Activated naive CD8-positive, alpha-beta T cell (primary cell): ENCODE measurements at regions not wholly inside any gene's neighbourhood (a gene's known extent, or its start where the extent isn't known, plus 50 kb on each side); places are given as distances from the start of the nearest gene placed in this dataset.

Source experiments
- H3K27ac Mint-ChIP-seq: one replicate; pipeline ENCODE4 v1.8.0; 2021; ENCODE audit warnings: mixed read lengths
- H3K27me3 Mint-ChIP-seq: one replicate; pipeline ENCODE4 v1.8.0; 2021; ENCODE audit warnings: mixed read lengths
- H3K36me3 Mint-ChIP-seq: one replicate; pipeline ENCODE4 v1.8.0; 2021; ENCODE audit warnings: mixed read lengths
- H3K4me1 Mint-ChIP-seq: one replicate; pipeline ENCODE4 v1.8.0; 2021; ENCODE audit warnings: low read depth, mixed read lengths
- H3K4me3 Mint-ChIP-seq: one replicate; pipeline ENCODE4 v1.8.0; 2021; ENCODE audit warnings: mild to moderate bottlenecking, mixed read lengths
- H3K9me3 Mint-ChIP-seq: one replicate; pipeline ENCODE4 v1.8.0; 2021; ENCODE audit warnings: low read depth, mixed read lengths

GRCh38 chr3:193774916-193775285 lies 181.9 kb downstream of the OPA1 start:
- Mint-ChIP-seq H3K27ac (no peak overlapping the region), H3K4me1 (peaks cover 2% of the 10 kb centered on the region), H3K9me3 (no peaks in the 10 kb centered on the region), H3K27me3 (peaks cover 8% of the 10 kb centered on the region), H3K36me3 (no peaks in the 10 kb centered on the region), H3K4me3 (no peak overlapping the region)

GRCh38 chr3:193775421-193776077 lies 182.5 kb downstream of the OPA1 start:
- Mint-ChIP-seq H3K9me3 (no peaks in the 10 kb centered on the region), H3K4me3 (no peak overlapping the region), H3K4me1 (peaks cover 2% of the 10 kb centered on the region), H3K27me3 (peaks cover 14% of the 10 kb centered on the region), H3K27ac (no peak overlapping the region), H3K36me3 (no peaks in the 10 kb centered on the region)

- Mint-ChIP-seq H3K27ac (no peak overlapping the region), H3K4me3 (no peak overlapping the region)
Measured at GRCh38 chr3:193776626-193777358, 183.8 kb downstream of the OPA1 start.

GRCh38 chr3:193777524-193777923 lies 184.5 kb downstream of the OPA1 start:
- Mint-ChIP-seq H3K4me1 (peaks cover 2% of the 10 kb centered on the region), H3K36me3 (no peaks in the 10 kb centered on the region), H3K27me3 (peaks cover 15% of the 10 kb centered on the region), H3K27ac (no peak overlapping the region), H3K9me3 (no peaks in the 10 kb centered on the region), H3K4me3 (no peak overlapping the region)

More at GRCh38 chr3:193776626-193777358, 183.8 kb downstream of the OPA1 start:
- H3K36me3 Mint-ChIP-seq, result no peaks in the 10 kb centered on the region
- no peaks in the 10 kb centered on the region for H3K9me3 Mint-ChIP-seq
- H3K27me3 Mint-ChIP-seq, result peaks cover 15% of the 10 kb centered on the region
- H3K4me1 Mint-ChIP-seq, result peaks cover 2% of the 10 kb centered on the region

- peaks cover 18% of the 10 kb centered on the region for H3K27me3 Mint-ChIP-seq
- peaks cover 2% of the 10 kb centered on the region for H3K4me1 Mint-ChIP-seq
- H3K27ac Mint-ChIP-seq, result no peak overlapping the region
- no peaks in the 10 kb centered on the region for H3K9me3 Mint-ChIP-seq
- no peaks in the 10 kb centered on the region for H3K36me3 Mint-ChIP-seq
- no peak overlapping the region for H3K4me3 Mint-ChIP-seq
Measured at GRCh38 chr3:193778676-193779075, 185.7 kb downstream of the OPA1 start.

GRCh38 chr3:193779933-193780332 lies 186.9 kb downstream of the OPA1 start:
- Mint-ChIP-seq H3K36me3 (no peaks in the 10 kb centered on the region), H3K4me1 (peaks cover 2% of the 10 kb centered on the region), H3K9me3 (no peaks in the 10 kb centered on the region), H3K4me3 (no peak overlapping the region), H3K27me3 (peaks cover 18% of the 10 kb centered on the region), H3K27ac (no peak overlapping the region)

- H3K27ac Mint-ChIP-seq, result no peak overlapping the region
Measured at GRCh38 chr3:193780397-193780796, 187.4 kb downstream of the OPA1 start.

GRCh38 chr3:193780810-193781478 lies 187.9 kb downstream of the OPA1 start:
- Mint-ChIP-seq H3K27ac (no peak overlapping the region), H3K36me3 (no peaks in the 10 kb centered on the region), H3K4me1 (peaks cover 2% of the 10 kb centered on the region), H3K9me3 (no peaks in the 10 kb centered on the region), H3K4me3 (no peak overlapping the region), H3K27me3 (peaks cover 22% of the 10 kb centered on the region)

More at GRCh38 chr3:193780397-193780796, 187.4 kb downstream of the OPA1 start:
- Mint-ChIP-seq H3K4me1 (peaks cover 2% of the 10 kb centered on the region), H3K4me3 (no peak overlapping the region), H3K9me3 (no peaks in the 10 kb centered on the region), H3K27me3 (peaks cover 22% of the 10 kb centered on the region), H3K36me3 (no peaks in the 10 kb centered on the region)

GRCh38 chr3:193782276-193782647 lies 189.3 kb downstream of the OPA1 start:
- Mint-ChIP-seq H3K27ac (no peak overlapping the region), H3K27me3 (peaks cover 24% of the 10 kb centered on the region), H3K4me3 (no peak overlapping the region), H3K9me3 (no peaks in the 10 kb centered on the region), H3K36me3 (no peaks in the 10 kb centered on the region), H3K4me1 (no peaks in the 10 kb centered on the region)

GRCh38 chr3:193782747-193783146 lies 189.7 kb downstream of the OPA1 start:
- peaks cover 26% of the 10 kb centered on the region for H3K27me3 Mint-ChIP-seq
- no peak overlapping the region for H3K27ac Mint-ChIP-seq
- H3K4me1 Mint-ChIP-seq, result no peaks in the 10 kb centered on the region
- H3K36me3 Mint-ChIP-seq, result no peaks in the 10 kb centered on the region
- H3K9me3 Mint-ChIP-seq, result no peaks in the 10 kb centered on the region
- H3K4me3 Mint-ChIP-seq, result no peak overlapping the region

GRCh38 chr3:193783166-193783896 lies 190.3 kb downstream of the OPA1 start:
- H3K4me3 Mint-ChIP-seq, result no peak overlapping the region
- peaks cover 27% of the 10 kb centered on the region for H3K27me3 Mint-ChIP-seq
- no peak overlapping the region for H3K27ac Mint-ChIP-seq
- H3K9me3 Mint-ChIP-seq, result no peaks in the 10 kb centered on the region
- no peaks in the 10 kb centered on the region for H3K4me1 Mint-ChIP-seq
- no peaks in the 10 kb centered on the region for H3K36me3 Mint-ChIP-seq

GRCh38 chr3:193784822-193785221 lies 191.8 kb downstream of the OPA1 start:
- H3K9me3 Mint-ChIP-seq, result no peaks in the 10 kb centered on the region
- H3K4me1 Mint-ChIP-seq, result no peaks in the 10 kb centered on the region
- no peak overlapping the region for H3K27ac Mint-ChIP-seq
- H3K27me3 Mint-ChIP-seq, result peaks cover 20% of the 10 kb centered on the region
- no peak overlapping the region for H3K4me3 Mint-ChIP-seq
- H3K36me3 Mint-ChIP-seq, result no peaks in the 10 kb centered on the region

- no peaks in the 10 kb centered on the region for H3K9me3 Mint-ChIP-seq
- no peaks in the 10 kb centered on the region for H3K4me1 Mint-ChIP-seq
- H3K36me3 Mint-ChIP-seq, result no peaks in the 10 kb centered on the region
- peaks cover 13% of the 10 kb centered on the region for H3K27me3 Mint-ChIP-seq
- no peak overlapping the region for H3K27ac Mint-ChIP-seq
- no peak overlapping the region for H3K4me3 Mint-ChIP-seq
Measured at GRCh38 chr3:193787496-193787870, 194.5 kb downstream of the OPA1 start.

GRCh38 chr3:193788189-193788991 lies 195.4 kb downstream of the OPA1 start:
- no peaks in the 10 kb centered on the region for H3K9me3 Mint-ChIP-seq
- H3K4me1 Mint-ChIP-seq, result no peaks in the 10 kb centered on the region
- no peak overlapping the region for H3K4me3 Mint-ChIP-seq
- peaks cover 11% of the 10 kb centered on the region for H3K27me3 Mint-ChIP-seq
- no peak overlapping the region for H3K27ac Mint-ChIP-seq
- no peaks in the 10 kb centered on the region for H3K36me3 Mint-ChIP-seq
